ENCODE measurements at regions not wholly inside any gene's neighbourhood (a gene's known extent, or its start where the extent isn't known, plus 50 kb on each side); places are given as distances from the start of the nearest gene placed in this dataset.
A peak's percentile ranks its signal among the peaks of the same experiment; 100 is the strongest.

DNA sequence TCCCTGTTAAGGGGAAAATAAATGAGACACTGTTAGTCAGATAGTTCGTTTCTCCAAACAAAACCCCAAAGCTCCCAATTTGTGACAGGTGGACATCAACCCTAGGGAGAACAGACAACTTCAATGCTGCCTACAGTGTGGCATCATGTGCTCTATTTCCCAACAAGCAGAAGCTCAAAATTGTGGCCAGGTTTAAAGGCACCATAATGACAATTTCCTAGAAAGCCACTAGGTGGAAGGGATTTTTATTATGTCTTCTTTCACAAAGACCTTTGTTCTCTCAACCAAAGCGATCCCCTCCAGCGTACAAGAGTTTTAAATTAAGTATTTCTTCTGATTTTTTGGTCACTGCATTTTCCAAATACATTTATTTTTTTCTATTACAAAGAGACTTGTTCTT lies 88.0 kb upstream of the MBIP start:
- DNase-seq, result no peak

GRCh38 chr14:36405589-36406274 lies 85.3 kb upstream of the MBIP start:
- DNase-seq, result no peak

- DNase-seq, result no peak
Observed at GRCh38 chr14:36402867-36403266, 82.4 kb upstream of the MBIP start.

GRCh38 chr14:36398463-36399291 lies 78.2 kb upstream of the MBIP start:
- no peak for DNase-seq

GRCh38 chr14:36397357-36397756 lies 76.9 kb upstream of the MBIP start:
- no peak for DNase-seq

GRCh38 chr14:36396798-36397197 lies 76.4 kb upstream of the MBIP start:
- DNase-seq, result no peak

- no peak for DNase-seq
Observed at GRCh38 chr14:36394593-36394992, 74.2 kb upstream of the MBIP start.

DNA sequence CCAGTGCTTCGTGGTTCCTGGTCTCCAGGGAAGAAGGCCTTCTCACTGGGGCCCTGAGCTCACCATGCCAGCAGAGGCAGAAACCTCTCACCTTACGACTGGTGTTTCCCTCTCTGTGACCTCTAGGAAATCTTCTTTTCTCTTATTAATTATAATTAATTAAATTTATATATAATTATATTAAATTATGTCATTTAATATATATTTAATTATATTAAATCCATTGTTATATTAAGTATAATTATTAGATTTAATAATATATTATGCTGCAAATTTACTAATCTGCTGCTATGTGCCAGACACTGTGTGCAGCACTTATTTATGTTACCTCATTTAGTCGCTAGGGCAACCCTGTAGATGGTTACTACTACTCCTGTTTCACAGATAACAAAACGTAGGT lies 70.3 kb upstream of the MBIP start:
- DNase-seq, result no peak

DNA sequence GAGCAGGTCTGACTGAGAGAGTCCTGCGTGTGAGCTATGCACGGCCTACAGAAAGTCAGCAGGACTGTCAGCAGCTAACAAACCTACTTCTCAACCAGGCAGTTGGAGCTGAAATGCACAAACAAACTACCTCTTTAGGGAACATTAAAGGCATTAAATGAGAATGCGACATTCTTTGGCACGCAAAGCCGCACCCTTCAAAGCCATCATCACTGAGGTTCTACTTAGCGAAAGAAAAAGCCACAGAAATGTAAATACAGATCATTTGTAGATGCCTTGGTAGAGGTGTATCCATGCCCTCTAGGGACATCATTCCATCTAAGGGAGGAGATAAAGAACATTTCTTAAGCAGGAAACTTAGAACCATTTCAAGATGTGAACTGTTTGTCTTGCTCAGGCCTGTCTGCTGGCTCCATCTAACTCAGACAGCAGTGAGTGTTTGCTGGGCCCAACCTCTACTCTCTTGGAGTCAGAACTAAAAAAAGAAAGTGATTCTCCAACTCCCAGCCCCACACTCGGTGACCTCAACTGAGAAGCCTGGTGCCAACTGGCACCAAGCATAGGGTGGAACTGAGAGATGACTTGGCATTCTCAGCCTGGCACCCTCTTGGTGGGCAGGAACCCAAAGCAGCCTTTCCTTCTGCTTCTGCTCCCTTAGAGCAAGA lies 63.5 kb upstream of the MBIP start:
- no peak for DNase-seq

- DNase-seq, result peak; percentile 39
Observed at GRCh38 chr14:36373982-36374673, 53.7 kb upstream of the MBIP start.
